GM12801 (cell line): ENCODE measurements at regions not wholly inside any gene's neighbourhood (a gene's known extent, or its start where the extent isn't known, plus 50 kb on each side); places are given as distances from the start of the nearest gene placed in this dataset.

ENCODE experiments used
- TF ChIP-seq, protein P1 (sequence below): IDR thresholded peaks from one replicate; pipeline ENCODE4 v1.5.1; 2011; ENCODE audit warnings: control low read depth; ENCODE audit not compliant: insufficient read length; ENCODE audit errors: extremely low read depth

DNA sequence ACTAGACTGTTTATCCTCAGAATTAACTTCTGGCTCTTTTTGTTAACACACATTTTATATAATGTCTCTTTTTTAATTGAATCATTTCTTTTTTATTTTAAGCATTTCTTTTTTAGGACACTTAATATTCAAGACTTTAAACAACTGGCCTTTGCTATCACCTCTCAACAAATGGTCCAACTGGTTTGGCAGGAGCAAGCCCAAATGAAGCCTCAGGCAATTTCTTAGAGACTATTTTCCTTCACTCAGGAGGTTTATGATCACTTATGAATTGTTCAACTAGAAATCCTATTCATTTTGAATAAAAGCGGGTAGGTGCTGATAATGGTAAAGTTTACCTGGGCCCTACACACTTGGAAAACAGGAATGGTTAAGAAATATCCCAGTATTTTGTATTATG is 705.6 kb upstream of the GBE1 start:
- TF ChIP-seq, protein P1, sequence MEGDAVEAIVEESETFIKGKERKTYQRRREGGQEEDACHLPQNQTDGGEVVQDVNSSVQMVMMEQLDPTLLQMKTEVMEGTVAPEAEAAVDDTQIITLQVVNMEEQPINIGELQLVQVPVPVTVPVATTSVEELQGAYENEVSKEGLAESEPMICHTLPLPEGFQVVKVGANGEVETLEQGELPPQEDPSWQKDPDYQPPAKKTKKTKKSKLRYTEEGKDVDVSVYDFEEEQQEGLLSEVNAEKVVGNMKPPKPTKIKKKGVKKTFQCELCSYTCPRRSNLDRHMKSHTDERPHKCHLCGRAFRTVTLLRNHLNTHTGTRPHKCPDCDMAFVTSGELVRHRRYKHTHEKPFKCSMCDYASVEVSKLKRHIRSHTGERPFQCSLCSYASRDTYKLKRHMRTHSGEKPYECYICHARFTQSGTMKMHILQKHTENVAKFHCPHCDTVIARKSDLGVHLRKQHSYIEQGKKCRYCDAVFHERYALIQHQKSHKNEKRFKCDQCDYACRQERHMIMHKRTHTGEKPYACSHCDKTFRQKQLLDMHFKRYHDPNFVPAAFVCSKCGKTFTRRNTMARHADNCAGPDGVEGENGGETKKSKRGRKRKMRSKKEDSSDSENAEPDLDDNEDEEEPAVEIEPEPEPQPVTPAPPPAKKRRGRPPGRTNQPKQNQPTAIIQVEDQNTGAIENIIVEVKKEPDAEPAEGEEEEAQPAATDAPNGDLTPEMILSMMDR: no peak

DNA sequence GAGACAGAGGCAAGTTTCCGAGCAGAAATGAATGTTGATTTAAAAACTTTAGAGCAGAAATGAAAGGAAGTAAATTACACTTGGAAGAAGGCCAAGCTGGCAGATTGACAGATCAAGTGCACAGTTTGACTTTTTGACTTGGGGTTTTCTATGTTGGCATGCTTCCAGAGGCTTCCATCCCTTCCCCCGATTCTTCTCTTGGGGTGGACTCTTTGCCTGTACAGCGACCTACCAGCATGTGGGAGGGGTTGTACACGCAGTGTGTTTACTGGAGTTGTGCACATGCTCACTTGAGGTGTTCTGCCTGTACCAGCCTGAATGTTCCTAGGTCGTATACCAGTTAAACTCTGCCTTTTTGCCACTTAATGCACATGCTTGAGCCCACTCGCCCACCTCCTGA is 701.5 kb upstream of the GBE1 start:
- TF ChIP-seq, protein P1: no peak

DNA sequence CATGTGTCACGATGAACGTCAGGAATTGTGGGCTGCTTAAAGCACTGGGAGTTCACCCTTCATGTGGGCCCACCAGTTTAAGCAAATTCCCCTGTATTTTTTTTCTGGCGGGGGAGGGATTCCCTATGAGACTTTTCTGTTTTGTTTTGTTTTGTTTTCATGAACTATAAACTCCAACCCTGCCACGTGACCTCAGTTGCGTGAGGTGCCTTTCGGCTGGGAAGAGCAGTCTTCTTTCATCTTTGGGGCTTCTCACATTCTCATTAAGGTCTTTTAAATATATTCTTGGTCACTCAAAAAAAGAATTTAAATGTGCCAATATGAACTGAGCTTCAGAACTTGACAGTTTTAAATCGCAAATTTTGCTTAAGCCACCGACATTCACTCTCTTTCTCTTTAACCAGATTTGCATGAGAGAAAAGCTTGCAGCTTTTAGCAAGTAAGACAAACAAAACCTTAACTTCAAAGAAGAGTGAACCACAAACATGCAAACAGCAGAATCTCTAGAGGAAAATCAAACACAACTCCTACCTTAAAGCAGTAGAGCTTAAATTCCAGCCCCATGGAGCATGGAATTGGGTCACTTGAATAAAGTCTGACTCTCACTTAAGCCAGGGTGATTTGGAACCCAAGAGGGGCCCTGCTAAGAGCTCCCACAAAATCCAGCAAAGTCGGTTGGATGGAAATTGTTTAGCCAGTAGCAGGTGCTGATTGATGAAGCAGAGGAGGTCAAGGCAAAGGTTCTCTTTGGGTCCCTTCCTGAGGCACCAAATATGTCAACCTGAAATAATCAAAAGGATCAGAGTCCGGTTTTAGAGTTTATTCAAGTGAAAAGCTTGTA is 699.8 kb upstream of the GBE1 start:
- TF ChIP-seq, protein P1: no peak

DNA sequence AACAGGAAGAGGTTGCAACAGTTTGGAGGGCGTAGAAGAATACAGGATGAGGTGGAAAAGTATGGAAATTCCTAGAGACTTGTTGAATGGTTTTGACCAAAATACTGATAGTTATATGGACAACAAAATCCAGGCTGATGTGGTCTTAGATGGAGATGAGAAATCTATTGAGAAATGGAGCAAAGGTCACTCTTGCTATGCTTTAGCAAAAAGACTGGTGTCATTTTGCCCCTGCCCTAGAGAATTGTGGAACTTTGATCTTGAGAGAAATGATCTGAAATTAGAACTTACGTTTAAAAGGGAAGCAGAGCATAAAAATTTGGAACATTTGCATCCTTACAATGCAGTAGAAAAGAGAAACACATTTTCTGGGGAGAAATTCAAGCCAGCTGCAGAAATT is 686.9 kb upstream of the GBE1 start:
- TF ChIP-seq, protein P1: no peak

DNA sequence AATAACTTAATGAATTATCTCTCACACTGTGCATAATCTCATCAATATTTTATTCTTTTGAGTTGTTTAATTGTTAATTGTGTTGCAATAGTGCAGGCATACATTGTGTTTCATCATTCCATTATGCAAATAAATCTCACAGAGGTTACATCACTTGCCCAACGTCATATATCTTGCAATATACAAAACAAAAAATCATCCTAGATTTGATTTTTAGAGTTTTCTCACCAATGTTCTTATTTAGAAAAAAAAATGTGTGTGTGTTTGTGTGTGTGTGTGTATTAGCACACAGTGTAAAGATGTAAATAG is 662.5 kb upstream of the GBE1 start:
- TF ChIP-seq, protein P1: no peak

DNA sequence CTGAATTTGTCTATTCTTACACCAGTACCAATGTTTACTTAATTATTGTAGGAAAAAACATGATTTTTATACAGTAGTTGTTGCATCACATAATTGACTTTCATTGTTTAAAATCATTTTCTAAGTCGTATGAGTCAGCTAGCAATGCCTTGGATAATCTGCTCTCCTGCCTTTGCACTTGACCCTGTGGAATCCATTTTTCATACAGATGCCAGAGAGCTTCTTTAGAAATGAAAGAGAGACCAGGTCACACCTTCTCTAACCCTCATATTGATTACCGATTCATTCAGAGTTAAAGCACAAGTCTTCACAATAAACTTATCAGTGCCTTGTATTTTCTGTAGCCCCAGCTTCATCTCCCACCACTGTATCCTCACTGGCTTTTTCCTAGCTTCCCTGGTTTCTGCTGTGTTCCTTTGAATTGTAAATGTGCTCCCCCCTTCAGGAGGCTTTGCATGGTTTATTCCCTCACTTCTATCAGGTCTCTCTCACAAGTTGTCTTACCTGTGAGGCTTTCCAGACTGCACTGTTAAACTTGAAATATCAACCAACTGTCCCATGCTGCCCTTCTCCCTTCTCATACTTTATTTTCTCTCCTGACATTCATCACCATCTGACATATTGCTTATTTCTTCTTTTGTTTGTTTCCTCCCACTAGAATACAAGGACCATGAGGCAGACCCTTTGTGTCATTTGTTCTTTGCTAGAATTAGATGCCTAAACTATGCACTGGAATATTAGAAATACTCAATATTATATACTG is 662.0 kb upstream of the GBE1 start:
- TF ChIP-seq, protein P1: no peak

DNA sequence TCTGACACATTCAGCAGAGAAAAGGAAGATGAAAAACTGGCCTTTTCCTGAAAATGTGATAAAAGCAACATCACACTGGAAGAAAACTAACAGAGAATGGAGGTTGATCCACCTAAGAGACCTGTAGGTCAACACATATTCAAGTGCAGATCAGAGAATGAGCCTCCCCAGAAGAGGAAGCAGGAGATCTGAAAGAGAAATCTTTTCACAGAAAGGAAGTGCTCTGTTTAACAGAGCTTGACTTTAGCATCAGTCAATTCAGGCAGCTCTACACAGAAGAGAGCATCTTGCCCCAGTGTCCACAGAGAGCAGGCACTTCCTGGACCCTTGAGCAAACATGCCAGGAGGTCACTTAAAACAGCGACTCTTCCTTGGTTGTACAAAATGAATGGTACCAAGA is 655.4 kb upstream of the GBE1 start:
- TF ChIP-seq, protein P1: no peak
